H1 (cell line): ENCODE measurements at regions not wholly inside any gene's neighbourhood (a gene's known extent, or its start where the extent isn't known, plus 50 kb on each side); places are given as distances from the start of the nearest gene placed in this dataset.

ENCODE experiments used
- CTBP2 ChIP-seq: IDR thresholded peaks from 2 replicates; pipeline ENCODE4 v1.7.0; 2011; ENCODE audit warnings: borderline replicate concordance, mild to moderate bottlenecking, moderate library complexity, mixed read lengths, low read length; ENCODE audit not compliant: insufficient read depth, insufficient read length
- EP300 ChIP-seq, 2 experiments: IDR thresholded peaks; 1 replicate in 1 of 2; 2 replicates in 1 of 2; pipeline ENCODE4 v1.6.1; 2011 to 2012; ENCODE audit warnings: low read depth in 2 of 2, low read length in 2 of 2, mild to moderate bottlenecking in 2 of 2, borderline replicate concordance in 1 of 2, inconsistent platforms in 1 of 2, moderate library complexity in 1 of 2
- GTF2F1 ChIP-seq: IDR thresholded peaks from 2 replicates; pipeline ENCODE4 v1.6.1; 2012; ENCODE audit warnings: low read depth, low read length, improper control_type of control experiment, borderline replicate concordance
- HDAC2 ChIP-seq, 2 experiments: fragments of 300-600 bp in 1 of 2; sonication (generic) in 1 of 2; IDR thresholded peaks; 2 replicates each; pipeline ENCODE4 v1.6.1; 2011 to 2012; ENCODE audit warnings: low read depth in 2 of 2, low read length in 2 of 2, mild to moderate bottlenecking in 2 of 2, moderate library complexity in 2 of 2, borderline replicate concordance in 1 of 2, inconsistent platforms in 1 of 2
- JUN ChIP-seq: IDR thresholded peaks from 2 replicates; pipeline ENCODE4 v1.6.1; 2011; ENCODE audit warnings: low read depth, mild to moderate bottlenecking, improper control_type of control experiment, low read length
- SIX5 ChIP-seq: IDR thresholded peaks from 2 replicates; pipeline ENCODE4 v1.6.1; 2011; ENCODE audit warnings: mild to moderate bottlenecking, low read depth, low read length

- TF ChIP-seq HDAC2 (IDR thresholded peaks at IDR 0.05; ENCODE audit: borderline replicate concordance in 1 of 2, low read depth in 2 of 2, low read length in 2 of 2) (no peak), JUN (no peak), GTF2F1 (no peak), SIX5 (no peak), CTBP2 (no peak), EP300 (IDR thresholded peaks at IDR 0.05; ENCODE audit: borderline replicate concordance in 1 of 2, low read depth in 2 of 2, low read length in 2 of 2) (no peak)
- TF ChIP-seq, all 59 proteins: peak for 0
Measured at GRCh38 chr14:84086714-84087113, 1443.2 kb upstream of the FLRT2 start (continued).
